ELR (cell line): ENCODE measurements at regions not wholly inside any gene's neighbourhood (a gene's known extent, or its start where the extent isn't known, plus 50 kb on each side); places are given as distances from the start of the nearest gene placed in this dataset.
"Not testable (repeated sequence)": the region's sequence is repeated elsewhere in the genome, so short reads cannot be mapped to it uniquely, and the experiment has no call there.

Experiments
- DNase-seq: peaks from one replicate; pipeline ENCODE4 v3.0.0-alpha.2; 2015; ENCODE audit warnings: low read depth

- no peak for DNase-seq
These were observed 305.4 kb upstream of the PODXL start for GRCh38 chr7:131861620-131862346.

- DNase-seq = peak; percentile 66
These were observed 302.9 kb upstream of the PODXL start for GRCh38 chr7:131859147-131859821.

- DNase-seq = no peak
These were observed 302.2 kb upstream of the PODXL start for GRCh38 chr7:131858611-131859010.

GRCh38 chr7:131849472-131849871 lies 293.0 kb upstream of the PODXL start:
- DNase-seq = no peak

- no peak for DNase-seq
These were observed 291.6 kb upstream of the PODXL start for GRCh38 chr7:131848033-131848432.

GRCh38 chr7:131845573-131846314 lies 289.3 kb upstream of the PODXL start:
- DNase-seq = no peak

- no peak for DNase-seq
These were observed 287.9 kb upstream of the PODXL start for GRCh38 chr7:131844369-131844768.

GRCh38 chr7:131843898-131844331 lies 287.5 kb upstream of the PODXL start:
- DNase-seq = peak; percentile 12

- DNase-seq = no peak
These were observed 283.7 kb upstream of the PODXL start for GRCh38 chr7:131839967-131840690.

GRCh38 chr7:131836733-131837132 lies 280.3 kb upstream of the PODXL start:
- no peak for DNase-seq

GRCh38 chr7:131835141-131835540 lies 278.7 kb upstream of the PODXL start:
- DNase-seq = no peak

GRCh38 chr7:131830681-131831080 lies 274.3 kb upstream of the PODXL start:
- no peak for DNase-seq

- no peak for DNase-seq
These were observed 273.6 kb upstream of the PODXL start for GRCh38 chr7:131829947-131830558.

- no peak for DNase-seq
These were observed 271.0 kb upstream of the PODXL start for GRCh38 chr7:131827421-131827820.

- DNase-seq = no peak
These were observed 270.5 kb upstream of the PODXL start for GRCh38 chr7:131826960-131827359.

GRCh38 chr7:131823961-131824440 lies 267.6 kb upstream of the PODXL start:
- DNase-seq = not testable (repeated sequence)

GRCh38 chr7:131819891-131820290 lies 263.5 kb upstream of the PODXL start:
- DNase-seq = no peak

GRCh38 chr7:131816391-131817007 lies 260.1 kb upstream of the PODXL start:
- DNase-seq = no peak

- no peak for DNase-seq
These were observed 252.3 kb upstream of the PODXL start for GRCh38 chr7:131808736-131809135.

GRCh38 chr7:131808156-131808555 lies 251.7 kb upstream of the PODXL start:
- not testable (repeated sequence) for DNase-seq

GRCh38 chr7:131803816-131804215 lies 247.4 kb upstream of the PODXL start:
- no peak for DNase-seq
